ENCODE measurements at regions not wholly inside any gene's neighbourhood (a gene's known extent, or its start where the extent isn't known, plus 50 kb on each side); places are given as distances from the start of the nearest gene placed in this dataset.

DNA sequence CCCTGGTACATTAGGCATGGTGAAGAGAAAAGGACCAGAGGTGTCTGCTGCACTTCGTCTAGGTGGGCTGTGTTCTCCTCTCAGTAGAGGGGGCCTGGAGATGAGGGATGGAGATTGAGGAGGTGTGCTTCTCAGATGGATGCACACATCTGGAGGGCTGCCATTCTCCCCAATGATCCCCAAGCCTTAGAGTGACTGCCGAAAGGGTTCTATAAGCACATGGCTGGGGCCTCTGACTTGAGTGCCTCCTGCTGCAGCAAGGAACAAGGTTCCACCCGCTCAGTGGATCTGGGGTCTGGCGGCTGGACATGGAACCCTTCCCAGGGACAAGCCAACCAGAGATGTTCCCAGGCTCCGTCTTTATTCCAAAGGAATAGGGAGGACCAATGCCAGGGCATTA, 66.8 kb downstream of the CPN2 start:
- Histone ChIP-seq H3K9ac (ENCODE audit: low read length) (no peak overlapping the region), H3K4me3 (ENCODE audit: low read length) (no peak overlapping the region), H3K36me3 (ENCODE audit: control insufficient read depth, insufficient read depth, low read length) (no peaks in the 10 kb centered on the region), H3K27me3 (ENCODE audit: control insufficient read depth, insufficient read depth, low read length) (no peaks in the 10 kb centered on the region), H3K27ac (ENCODE audit: low read depth, low read length) (no peak overlapping the region), H3K4me1 (ENCODE audit: control insufficient read depth, insufficient read depth, low read length) (peaks cover 4% of the 10 kb centered on the region)

DNA sequence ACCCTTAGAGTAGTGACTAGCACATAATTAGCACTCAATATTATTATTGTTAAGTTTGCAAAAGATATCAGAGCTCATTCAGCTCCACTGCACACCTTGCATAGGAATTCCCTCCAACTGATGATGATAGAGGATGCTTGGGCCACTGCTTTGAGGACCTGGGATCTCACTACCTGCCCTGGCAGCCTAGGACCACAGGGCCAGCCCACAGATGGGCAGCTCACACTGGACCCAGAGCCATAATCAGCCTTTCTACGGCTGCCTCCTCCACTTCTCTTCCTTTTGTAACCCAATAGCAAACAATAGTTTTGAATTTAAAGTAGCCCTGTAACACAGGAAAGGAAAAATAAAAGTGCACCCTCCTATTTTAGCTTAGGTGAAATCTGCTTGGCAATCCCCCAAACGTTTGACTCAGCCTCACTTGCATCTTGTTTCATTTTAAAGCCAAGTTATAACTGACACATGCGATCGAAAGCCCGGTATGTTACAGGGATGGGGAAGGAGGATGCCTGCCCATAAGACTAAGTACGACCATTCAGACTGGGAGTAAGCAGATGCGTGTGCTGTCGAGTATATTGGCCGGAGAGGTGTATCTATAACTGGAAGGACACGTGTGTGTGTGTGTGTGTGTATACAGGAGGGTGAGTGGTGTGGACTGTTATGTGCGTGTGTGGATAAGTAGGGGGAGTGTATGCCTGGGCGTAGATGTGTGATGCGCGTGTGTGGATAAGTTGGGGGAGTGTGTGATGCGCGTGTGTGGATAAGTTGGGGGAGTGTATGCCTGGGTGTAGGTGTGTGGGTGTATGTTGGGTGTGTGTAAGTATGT, 65.9 kb downstream of the CPN2 start:
- Histone ChIP-seq H3K27ac (ENCODE audit: low read depth, low read length) (no peak overlapping the region), H3K27me3 (ENCODE audit: control insufficient read depth, insufficient read depth, low read length) (no peaks in the 10 kb centered on the region), H3K36me3 (ENCODE audit: control insufficient read depth, insufficient read depth, low read length) (no peaks in the 10 kb centered on the region), H3K4me3 (ENCODE audit: low read length) (no peak overlapping the region), H3K4me1 (ENCODE audit: control insufficient read depth, insufficient read depth, low read length) (peaks cover 2% of the 10 kb centered on the region), H3K9ac (ENCODE audit: low read length) (no peak overlapping the region)

DNA sequence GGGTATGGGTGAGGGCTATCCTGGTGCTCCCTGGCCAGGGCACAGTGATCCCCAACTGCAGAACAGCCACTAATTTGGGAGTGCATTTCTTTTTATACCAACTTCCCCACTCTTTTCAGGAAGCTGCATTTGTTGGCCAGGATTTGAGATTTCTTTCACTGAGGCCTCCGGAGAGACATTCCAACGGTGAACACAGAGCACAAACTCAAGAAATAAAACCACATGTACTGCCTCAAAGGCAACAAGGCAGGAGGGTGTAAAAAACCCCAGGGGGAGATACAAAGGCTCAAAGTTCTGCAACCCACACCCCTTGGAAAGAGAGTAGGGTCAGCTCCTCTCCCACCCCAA, 65.3 kb downstream of the CPN2 start:
- Histone ChIP-seq H3K9ac (ENCODE audit: low read length) (no peak overlapping the region), H3K4me3 (ENCODE audit: low read length) (no peak overlapping the region), H3K36me3 (ENCODE audit: control insufficient read depth, insufficient read depth, low read length) (no peaks in the 10 kb centered on the region), H3K27me3 (ENCODE audit: control insufficient read depth, insufficient read depth, low read length) (no peaks in the 10 kb centered on the region), H3K4me1 (ENCODE audit: control insufficient read depth, insufficient read depth, low read length) (peaks cover 2% of the 10 kb centered on the region), H3K27ac (ENCODE audit: low read depth, low read length) (no peak overlapping the region)

DNA sequence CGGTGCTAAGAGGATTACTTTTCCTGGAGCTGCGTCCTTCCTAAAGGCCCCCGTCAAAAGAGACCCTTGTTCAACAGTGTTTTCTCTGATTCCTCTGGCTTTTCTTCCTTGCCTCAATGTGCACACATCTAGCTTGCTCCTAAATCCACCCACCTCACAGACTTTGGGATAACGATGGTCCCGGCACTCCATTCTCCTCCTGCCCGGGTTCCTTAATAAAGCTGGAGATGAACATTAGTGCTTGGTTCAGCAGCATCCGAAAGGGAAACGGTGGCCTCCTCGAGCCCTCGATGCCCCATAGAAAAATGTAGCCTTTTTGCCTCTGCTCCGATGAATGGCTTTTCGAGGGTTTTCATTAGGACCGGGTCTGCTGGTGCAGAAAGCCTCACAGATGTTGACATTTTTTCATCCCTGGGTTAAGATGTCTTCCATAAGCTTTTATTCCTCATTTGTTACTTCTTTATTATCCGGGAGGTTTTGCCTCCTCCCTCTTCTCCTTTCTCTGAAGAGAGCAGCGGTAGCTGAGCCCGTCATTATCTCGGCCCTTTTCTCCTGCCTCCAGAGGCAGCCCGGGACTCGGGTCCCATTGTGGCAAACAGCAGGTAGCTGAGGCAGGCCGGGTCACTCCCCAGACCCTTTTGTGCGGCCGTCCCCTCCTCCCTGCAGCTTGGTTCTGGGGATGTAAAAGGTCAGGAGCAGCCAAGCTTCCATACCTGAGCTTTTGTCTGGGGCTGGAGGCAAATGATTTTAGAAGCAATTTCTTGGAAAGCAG, 64.6 kb downstream of the CPN2 start:
- Histone ChIP-seq H3K4me1 (ENCODE audit: control insufficient read depth, insufficient read depth, low read length) (peaks cover 2% of the 10 kb centered on the region), H3K9ac (ENCODE audit: low read length) (no peak overlapping the region), H3K27me3 (ENCODE audit: control insufficient read depth, insufficient read depth, low read length) (no peaks in the 10 kb centered on the region), H3K36me3 (ENCODE audit: control insufficient read depth, insufficient read depth, low read length) (no peaks in the 10 kb centered on the region), H3K4me3 (ENCODE audit: low read length) (no peak overlapping the region), H3K27ac (ENCODE audit: low read depth, low read length) (no peak overlapping the region)

DNA sequence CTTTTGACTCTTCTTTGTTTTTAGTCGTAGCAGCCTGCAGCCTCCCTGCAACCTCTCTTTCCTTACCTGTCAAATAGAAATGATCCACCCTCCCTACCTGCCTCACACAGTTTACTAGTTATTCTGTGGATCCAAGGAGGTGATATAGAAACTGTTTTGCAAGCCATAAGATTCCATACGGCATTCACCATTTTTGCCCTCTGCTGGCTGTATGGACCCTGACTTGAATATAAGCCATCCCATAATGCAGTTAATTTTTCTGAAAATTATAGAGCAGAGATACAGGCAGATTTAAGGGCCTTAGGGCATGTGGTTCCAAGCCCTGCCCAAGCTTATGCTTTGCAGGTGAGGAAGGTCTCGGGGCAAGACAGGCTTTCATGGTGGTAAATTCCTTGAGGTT, 63.8 kb downstream of the CPN2 start:
- peaks cover 2% of the 10 kb centered on the region for H3K4me1 ChIP-seq (ENCODE audit: control insufficient read depth, insufficient read depth, low read length)
- no peaks in the 10 kb centered on the region for H3K27me3 ChIP-seq (ENCODE audit: control insufficient read depth, insufficient read depth, low read length)
- H3K9ac ChIP-seq (ENCODE audit: low read length): no peak overlapping the region
- no peak overlapping the region for H3K4me3 ChIP-seq (ENCODE audit: low read length)
- H3K27ac ChIP-seq (ENCODE audit: low read depth, low read length): no peak overlapping the region
- H3K36me3 ChIP-seq (ENCODE audit: control insufficient read depth, insufficient read depth, low read length): no peaks in the 10 kb centered on the region

DNA sequence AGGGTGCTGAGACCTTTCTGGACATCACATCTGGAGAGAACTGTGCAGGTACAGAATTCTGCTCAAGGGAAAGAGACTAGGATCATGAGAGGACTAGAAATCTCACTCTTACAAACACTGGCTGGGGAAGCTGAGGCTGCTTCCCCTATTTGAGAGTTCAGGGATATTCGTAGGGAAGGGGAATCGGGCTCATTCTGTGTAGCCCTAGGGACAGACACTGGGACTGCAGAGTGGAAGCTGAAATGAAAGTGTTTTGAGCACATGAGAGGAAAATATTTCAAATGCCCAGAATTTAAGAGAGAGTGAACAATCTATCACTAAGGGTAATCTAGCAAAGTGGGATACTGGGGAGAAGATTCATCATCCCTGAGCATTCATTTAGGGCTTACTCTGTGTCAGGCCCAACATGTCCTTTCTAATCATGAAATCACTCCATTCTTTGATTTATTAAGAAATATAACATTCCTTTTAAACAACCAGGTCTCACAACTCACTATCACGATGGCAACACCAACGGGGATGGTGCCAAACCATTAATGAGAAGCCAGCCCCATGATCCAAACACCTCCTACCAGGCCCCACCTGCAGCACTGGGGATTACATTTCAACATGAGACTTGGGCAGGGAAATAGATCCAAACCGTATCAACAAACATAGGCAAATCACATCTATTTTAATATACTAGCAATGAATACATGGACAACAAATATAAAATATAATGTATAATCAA, 63.0 kb downstream of the CPN2 start:
- Histone ChIP-seq H3K4me1 (ENCODE audit: control insufficient read depth, insufficient read depth, low read length) (peaks cover 2% of the 10 kb centered on the region), H3K27me3 (ENCODE audit: control insufficient read depth, insufficient read depth, low read length) (no peaks in the 10 kb centered on the region), H3K27ac (ENCODE audit: low read depth, low read length) (no peak overlapping the region), H3K9ac (ENCODE audit: low read length) (no peak overlapping the region), H3K4me3 (ENCODE audit: low read length) (no peak overlapping the region), H3K36me3 (ENCODE audit: control insufficient read depth, insufficient read depth, low read length) (no peaks in the 10 kb centered on the region)

Data from rectal smooth muscle tissue (tissue), 1 donor.